Thymus (tissue), 11 donors: ENCODE measurements at regions not wholly inside any gene's neighbourhood (a gene's known extent, or its start where the extent isn't known, plus 50 kb on each side); places are given as distances from the start of the nearest gene placed in this dataset.

Experiments
- DNase-seq, 9 donors: peaks; one replicate each; pipeline ENCODE4 v3.0.0-alpha.2; 2013; ENCODE audit warnings: low spot score in 9 of 9, low read depth in 6 of 9, missing footprints in 1 of 9
- H3K27ac ChIP-seq, 2 donors: one replicate each; pipeline ENCODE4 v1.5.1; 2013; ENCODE audit warnings: control low read depth in 1 of 2, low read depth in 1 of 2, low read length in 1 of 2, mild to moderate bottlenecking in 1 of 2, moderate library complexity in 1 of 2
- H3K27me3 ChIP-seq, 2 donors: one replicate each; pipeline ENCODE4 v1.5.1; 2013; ENCODE audit warnings: low read length in 1 of 2; ENCODE audit not compliant: control insufficient read depth in 2 of 2, insufficient read depth in 1 of 2
- H3K36me3 ChIP-seq, 2 donors: one replicate each; pipeline ENCODE4 v1.5.1; 2013; ENCODE audit warnings: low read length in 1 of 2, mild to moderate bottlenecking in 1 of 2, moderate library complexity in 1 of 2; ENCODE audit not compliant: control insufficient read depth in 2 of 2, insufficient read depth in 2 of 2
- H3K4me1 ChIP-seq, 2 donors: one replicate each; pipeline ENCODE4 v1.5.1; 2013; ENCODE audit warnings: low read length in 2 of 2; ENCODE audit not compliant: control insufficient read depth in 2 of 2, insufficient read depth in 2 of 2
- H3K4me3 ChIP-seq, 2 donors: one replicate each; pipeline ENCODE4 v1.5.1; 2013; ENCODE audit warnings: low read length in 2 of 2, control low read depth in 1 of 2, mild to moderate bottlenecking in 1 of 2
- H3K9me3 ChIP-seq, 2 donors: one replicate each; pipeline ENCODE4 v1.5.1; 2013; ENCODE audit warnings: low read length in 1 of 2, mild to moderate bottlenecking in 1 of 2; ENCODE audit not compliant: control insufficient read depth in 2 of 2, insufficient read depth in 1 of 2
- WGBS: extraction: QIAGEN DNeasy Blood & Tissue Kit; methylation state at CpG from one replicate; pipeline ENCODE4 v1.1.7; 2013; 5-methylcytosine and 5-hydroxymethylcytosine counted together
- donor health status: healthy.

GRCh38 chr5:133884569-133885311 lies 83.7 kb downstream of the C5orf15 start:
- WGBS: 81% methylated on average over 8 of the region's 8 CpGs
- H3K4me3 ChIP-seq: no peak overlapping the region
- H3K36me3 ChIP-seq: no peaks in the 10 kb centered on the region
- no peak overlapping the region for H3K27ac ChIP-seq
- H3K4me1 ChIP-seq: no peaks in the 10 kb centered on the region
- DNase-seq: no peak
- H3K27me3 ChIP-seq: peaks cover 0 to 3% of the 10 kb centered on the region in 2 donors
- H3K9me3 ChIP-seq: no peaks in the 10 kb centered on the region

GRCh38 chr5:133883916-133884315 lies 84.5 kb downstream of the C5orf15 start:
- no peak for DNase-seq

GRCh38 chr5:133882846-133883245 lies 85.6 kb downstream of the C5orf15 start:
- H3K9me3 ChIP-seq: no peaks in the 10 kb centered on the region
- no peaks in the 10 kb centered on the region for H3K4me1 ChIP-seq
- H3K27me3 ChIP-seq: peaks cover 0 to 6% of the 10 kb centered on the region in 2 donors
- no peaks in the 10 kb centered on the region for H3K36me3 ChIP-seq
- DNase-seq: no peak
- 97% methylated on average over 10 of the region's 10 CpGs for WGBS
- H3K27ac ChIP-seq: no peak overlapping the region
- no peak overlapping the region for H3K4me3 ChIP-seq

More at GRCh38 chr5:133883916-133884315, 84.5 kb downstream of the C5orf15 start:
- Histone ChIP-seq H3K4me3 (no peak overlapping the region), H3K27ac (no peak overlapping the region), H3K27me3 (peaks cover 0 to 4% of the 10 kb centered on the region in 2 donors), H3K9me3 (no peaks in the 10 kb centered on the region), H3K4me1 (no peaks in the 10 kb centered on the region), H3K36me3 (no peaks in the 10 kb centered on the region)
- 97% methylated on average over 5 of the region's 5 CpGs for WGBS

DNA sequence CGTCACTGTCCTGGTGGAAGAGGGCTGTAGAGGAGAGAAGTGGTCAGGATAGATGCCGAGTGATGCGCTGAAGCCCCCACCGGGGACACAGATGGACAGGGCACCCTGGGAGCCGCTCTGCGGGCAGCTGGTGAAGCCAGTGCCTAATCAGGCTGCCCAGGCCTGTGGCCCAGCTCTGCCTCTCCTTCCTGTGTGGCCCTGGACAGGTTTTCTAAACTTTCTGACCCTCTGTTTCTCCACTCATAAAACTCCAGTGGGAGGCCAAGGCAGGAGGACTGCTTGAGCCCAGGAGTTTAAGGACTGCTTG lies 86.1 kb downstream of the C5orf15 start:
- Histone ChIP-seq H3K27me3 (peaks cover 0 to 6% of the 10 kb centered on the region in 2 donors), H3K4me3 (no peak overlapping the region), H3K4me1 (no peaks in the 10 kb centered on the region), H3K36me3 (no peaks in the 10 kb centered on the region), H3K9me3 (no peaks in the 10 kb centered on the region), H3K27ac (no peak overlapping the region)
- DNase-seq: no peak
- WGBS: 96% methylated on average over 6 of the region's 6 CpGs

- H3K4me1 ChIP-seq: no peaks in the 10 kb centered on the region
- peaks cover 0 to 6% of the 10 kb centered on the region in 2 donors for H3K27me3 ChIP-seq
- 91% methylated on average over 15 of the region's 15 CpGs for WGBS
- DNase-seq: no peak
- H3K36me3 ChIP-seq: no peaks in the 10 kb centered on the region
- H3K27ac ChIP-seq: no peak overlapping the region
- H3K4me3 ChIP-seq: no peak overlapping the region
- no peaks in the 10 kb centered on the region for H3K9me3 ChIP-seq
Measured at GRCh38 chr5:133881576-133882388, 86.6 kb downstream of the C5orf15 start.

GRCh38 chr5:133878236-133878555 lies 90.2 kb downstream of the C5orf15 start:
- Histone ChIP-seq H3K9me3 (no peaks in the 10 kb centered on the region), H3K27ac (no peak overlapping the region), H3K36me3 (no peaks in the 10 kb centered on the region), H3K27me3 (peaks cover 0 to 8% of the 10 kb centered on the region in 2 donors), H3K4me1 (no peaks in the 10 kb centered on the region), H3K4me3 (no peak overlapping the region)
- no peak for DNase-seq
- 94% methylated on average over 2 of the region's 2 CpGs for WGBS

- H3K27ac ChIP-seq: no peak overlapping the region
- H3K36me3 ChIP-seq: no peaks in the 10 kb centered on the region
- no peak overlapping the region for H3K4me3 ChIP-seq
- peaks cover 0 to 8% of the 10 kb centered on the region in 2 donors for H3K27me3 ChIP-seq
- DNase-seq: no peak
- 92% methylated on average over 10 of the region's 10 CpGs for WGBS
- H3K4me1 ChIP-seq: no peaks in the 10 kb centered on the region
- H3K9me3 ChIP-seq: no peaks in the 10 kb centered on the region
Measured at GRCh38 chr5:133877351-133878235, 90.8 kb downstream of the C5orf15 start.

- DNase-seq: no peak
- H3K27me3 ChIP-seq: peaks cover 0 to 9% of the 10 kb centered on the region in 2 donors
- no peaks in the 10 kb centered on the region for H3K36me3 ChIP-seq
- H3K9me3 ChIP-seq: no peaks in the 10 kb centered on the region
- H3K4me1 ChIP-seq: no peaks in the 10 kb centered on the region
- no peak overlapping the region for H3K4me3 ChIP-seq
- WGBS: 94% methylated on average over 3 of the region's 3 CpGs
- no peak overlapping the region for H3K27ac ChIP-seq
Measured at GRCh38 chr5:133876266-133876665, 92.2 kb downstream of the C5orf15 start.

- no peaks in the 10 kb centered on the region for H3K9me3 ChIP-seq
- no peaks in the 10 kb centered on the region for H3K36me3 ChIP-seq
Measured at GRCh38 chr5:133875179-133875578, 93.2 kb downstream of the C5orf15 start.

More at GRCh38 chr5:133875179-133875578, 93.2 kb downstream of the C5orf15 start:
- Histone ChIP-seq H3K27ac (no peak overlapping the region), H3K4me1 (no peaks in the 10 kb centered on the region), H3K4me3 (no peak overlapping the region), H3K27me3 (peaks cover 0 to 9% of the 10 kb centered on the region in 2 donors)
- 100% methylated on average over 1 of the region's 1 CpG for WGBS
- no peak for DNase-seq
